K562 (cell line): ENCODE measurements at regions not wholly inside any gene's neighbourhood (a gene's known extent, or its start where the extent isn't known, plus 50 kb on each side); places are given as distances from the start of the nearest gene placed in this dataset.

Experiments
- ATAC-seq: fragments of 200-7000 bp; cut with Tn5 transposase; 3 replicates; pipeline ENCODE4 v1.9.1; 2020; ENCODE audit warnings: moderate library complexity
- BruUV-seq: library from RNA; stranded (reverse); fragments of 400-500 nt; replicated peaks from 2 replicates; lab custom pipeline; 2021; lab: Mats Ljungman, UMichigan
- CTCF ChIA-PET: fragments of 300-600 bp; formaldehyde crosslinking; extraction: SDS; loops from one replicate; lab custom pipeline; 2021; ENCODE audit warnings: low intra/inter-chr PET ratio; lab: Yijun Ruan, JAX
- POLR2A ChIA-PET: fragments of 300-600, 350-650 bp; sonication (Branson Sonifier 250); formaldehyde crosslinking; extraction: SDS; loops from one replicate; lab custom pipeline; 2021; ENCODE audit warnings: antibody characterized with exemption, inconsistent platforms; lab: Yijun Ruan, JAX
- DNase-seq, 4 experiments: peaks; one replicate each; pipeline versions ENCODE4 v3.0.0 to v3.0.0-alpha.2; 2011 to 2018; ENCODE audit warnings: low spot score in 3 of 4, mixed read lengths in 3 of 4; ENCODE audit errors: extremely low read depth in 1 of 4
- FAIRE-seq: peaks from 2 replicates; lab custom pipeline; 2011; peaks lifted over from hg19 to GRCh38; lab: Jason Lieb, UNC
- H2AFZ ChIP-seq: 2 replicates; pipeline ENCODE4 v1.6.0; 2011; ENCODE audit warnings: low read depth, low read length, control low read depth, inconsistent platforms
- H3K27ac ChIP-seq: fragments of 200-600 bp; 3 replicates; pipeline ENCODE4 v1.8.0; 2011; ENCODE audit warnings: low read depth, mild to moderate bottlenecking, control low read depth, inconsistent platforms, low read length, moderate library complexity, mixed read lengths; ENCODE audit errors: extremely low read depth
- H3K27me3 ChIP-seq, 2 experiments: fragments of 300-600 bp in 1 of 2; 2 replicates in 1 of 2; 3 replicates in 1 of 2; pipeline versions ENCODE4 v1.6.0 to v1.8.0; 2011; ENCODE audit warnings: inconsistent platforms in 2 of 2, low read length in 2 of 2, mild to moderate bottlenecking in 1 of 2, mixed read lengths in 1 of 2, moderate library complexity in 1 of 2; ENCODE audit not compliant: control insufficient read depth in 2 of 2, insufficient read depth in 2 of 2
- H3K36me3 ChIP-seq: fragments of 300-600 bp; 3 replicates; pipeline ENCODE4 v1.8.0; 2011; ENCODE audit warnings: mild to moderate bottlenecking, low read length, inconsistent platforms; ENCODE audit not compliant: control insufficient read depth, insufficient read depth
- H3K4me1 ChIP-seq, 2 experiments: fragments of 200-600 bp in 1 of 2; replicated peaks in 1 of 2; 2 replicates in 1 of 2; 3 replicates in 1 of 2; pipeline versions ENCODE4 v1.5.1 to v1.8.0; 2011; ENCODE audit warnings: inconsistent platforms in 2 of 2, low read length in 2 of 2, mild to moderate bottlenecking in 1 of 2, mixed read lengths in 1 of 2, moderate library complexity in 1 of 2; ENCODE audit not compliant: control insufficient read depth in 2 of 2, insufficient read depth in 2 of 2
- H3K4me2 ChIP-seq: 2 replicates; pipeline ENCODE4 v1.6.1; 2011; ENCODE audit warnings: low read length, control low read depth, inconsistent platforms, mixed read lengths; ENCODE audit not compliant: insufficient read depth
- H3K4me3 ChIP-seq: fragments of 200-600 bp; sonication (generic), shearing (Covaris generic); 2 replicates; pipeline ENCODE4 v1.5.1; 2016; ENCODE audit warnings: control low read depth, inconsistent platforms
- H3K79me2 ChIP-seq: fragments of 200-600 bp; 3 replicates; pipeline ENCODE4 v1.8.0; 2011; ENCODE audit warnings: low read length, inconsistent platforms; ENCODE audit not compliant: control insufficient read depth, insufficient read depth
- H3K9ac ChIP-seq, 2 experiments: 2 replicates each; pipeline versions ENCODE4 v1.6.0 to v1.6.1; 2011; ENCODE audit warnings: low read depth in 2 of 2, low read length in 2 of 2, control low read depth in 1 of 2, inconsistent platforms in 1 of 2, mild to moderate bottlenecking in 1 of 2, mixed read lengths in 1 of 2; ENCODE audit not compliant: insufficient read depth in 1 of 2
- H3K9me1 ChIP-seq: one replicate; pipeline ENCODE4 v1.6.0; 2011; ENCODE audit warnings: inconsistent platforms, mild to moderate bottlenecking, low read length, moderate library complexity; ENCODE audit not compliant: control insufficient read depth, insufficient read depth
- H3K9me3 ChIP-seq: replicated peaks from 2 replicates; pipeline ENCODE4 v1.5.1; 2011; ENCODE audit warnings: low read depth, low read length, inconsistent platforms; ENCODE audit not compliant: control insufficient read depth, insufficient read depth
- H4K20me1 ChIP-seq: replicated peaks from 2 replicates; pipeline ENCODE4 v1.6.1; 2011; ENCODE audit warnings: low read length, inconsistent platforms, mixed read lengths; ENCODE audit not compliant: control insufficient read depth, insufficient read depth
- ARNT ChIP-seq, 2 experiments: fragments of 450-650 bp; IDR thresholded peaks; 2 replicates each; pipeline ENCODE4 v1.6.1; 2016; ENCODE audit warnings: mild to moderate bottlenecking in 1 of 2
- BRCA1 ChIP-seq, 2 experiments: fragments of 450-650 bp in 1 of 2; sonication (generic) in 1 of 2; formaldehyde crosslinking in 1 of 2; IDR thresholded peaks; 2 replicates each; pipeline versions ENCODE4 v1.5.0 to v1.6.1; 2017 to 2020; ENCODE audit warnings: mild to moderate bottlenecking in 1 of 2, missing genetic modification reagents in 1 of 2
- GTF2F1 ChIP-seq: IDR thresholded peaks from 2 replicates; pipeline ENCODE4 v1.6.1; 2011; ENCODE audit warnings: low read depth, low read length, improper control_type of control experiment
- MYBL2 ChIP-seq, 2 experiments: fragments of 450-650 bp in 1 of 2; sonication (generic) in 1 of 2; formaldehyde crosslinking in 1 of 2; IDR thresholded peaks; 2 replicates each; pipeline versions ENCODE4 v1.6.1 to v1.8.1; 2017 to 2022; ENCODE audit warnings: borderline replicate concordance in 1 of 2, inconsistent platforms in 1 of 2, low read depth in 1 of 2, mild to moderate bottlenecking in 1 of 2, missing genetic modification reagents in 1 of 2, moderate library complexity in 1 of 2
- MYNN ChIP-seq, 2 experiments: sonication (generic); formaldehyde crosslinking in 1 of 2; IDR thresholded peaks; 2 replicates each; pipeline versions ENCODE4 v1.5.0 to v1.6.1; 2016 to 2020; ENCODE audit warnings: antibody characterized with exemption in 1 of 2, missing genetic modification reagents in 1 of 2
- NONO ChIP-seq, 2 experiments: fragments of 200-400 bp in 1 of 2; fragments of 450-650 bp in 1 of 2; formaldehyde crosslinking in 1 of 2; IDR thresholded peaks; 2 replicates each; pipeline ENCODE4 v1.6.1; 2017; ENCODE audit warnings: low read depth in 2 of 2, mild to moderate bottlenecking in 2 of 2, moderate library complexity in 2 of 2, low read length in 1 of 2
- PCBP1 ChIP-seq: fragments of 200-400 bp; formaldehyde crosslinking; IDR thresholded peaks from 2 replicates; pipeline ENCODE4 v1.6.1; 2018; ENCODE audit warnings: mild to moderate bottlenecking, low read depth, low read length; ENCODE audit not compliant: poor library complexity, severe bottlenecking
- PHF21A ChIP-seq: fragments of 450-650 bp; IDR thresholded peaks from 2 replicates; pipeline ENCODE4 v1.6.1; 2017; ENCODE audit warnings: low read depth, borderline replicate concordance
- POLR2G ChIP-seq: fragments of 200-400 bp; formaldehyde crosslinking; IDR thresholded peaks from 2 replicates; pipeline ENCODE4 v1.6.1; 2017; ENCODE audit warnings: low read depth, mild to moderate bottlenecking, antibody characterized with exemption, low read length, moderate library complexity
- POLR3A ChIP-seq: IDR thresholded peaks from 2 replicates; pipeline ENCODE4 v1.6.1; 2011; ENCODE audit warnings: borderline replicate concordance, mild to moderate bottlenecking, moderate library complexity; ENCODE audit not compliant: insufficient read length, insufficient read depth; ENCODE audit errors: extremely low read depth
- RBM15 ChIP-seq: fragments of 200-400 bp; formaldehyde crosslinking; IDR thresholded peaks from 2 replicates; pipeline ENCODE4 v1.6.1; 2018; ENCODE audit warnings: mild to moderate bottlenecking, low read length, moderate library complexity; ENCODE audit not compliant: insufficient read depth
- SETDB1 ChIP-seq: IDR thresholded peaks from one replicate; pipeline ENCODE4 v1.6.1; 2012; ENCODE audit warnings: low read length, control low read depth, inconsistent platforms
- SMAD2 ChIP-seq: fragments of 150-350 bp; IDR thresholded peaks from 2 replicates; pipeline ENCODE4 v1.6.1; 2014; ENCODE audit warnings: low read depth, mild to moderate bottlenecking, low read length
- SNIP1 ChIP-seq: fragments of 450-650 bp; IDR thresholded peaks from 2 replicates; pipeline ENCODE4 v1.7.1; 2017; ENCODE audit warnings: low read depth, mild to moderate bottlenecking
- ZNF12 ChIP-seq: sonication (generic); formaldehyde crosslinking; IDR thresholded peaks from 2 replicates; pipeline ENCODE4 v1.4.0; 2020; ENCODE audit warnings: mild to moderate bottlenecking, missing genetic modification reagents
- WGBS: fragments of 100-300 bp; shearing (Covaris generic); methylation state at CpG from one replicate; pipeline ENCODE4 v1.1.6; 2016; ENCODE audit warnings: low coverage, mixed read lengths; ENCODE audit not compliant: insufficient coverage; ENCODE audit errors: missing lambda C conversion rate; 5-methylcytosine and 5-hydroxymethylcytosine counted together
- in situ Hi-C: fragments of 300-500 bp; cut with MboI; formaldehyde crosslinking; loops from 4 replicates; pipeline ENCODE4 v1.15.0; 2018; ENCODE audit warnings: inconsistent platforms, mixed read lengths
- intact Hi-C: fragments of 100-400 bp; cut with micrococcal nuclease; formaldehyde crosslinking; loops from 2 replicates; pipeline ENCODE4 v1.14.2; 2022
- TF ChIP-seq, protein P1 (sequence below): sonication (generic); formaldehyde crosslinking; IDR thresholded peaks from 2 replicates; pipeline ENCODE4 v1.8.1; 2023; ENCODE audit warnings: mild to moderate bottlenecking, missing genetic modification reagents

DNA sequence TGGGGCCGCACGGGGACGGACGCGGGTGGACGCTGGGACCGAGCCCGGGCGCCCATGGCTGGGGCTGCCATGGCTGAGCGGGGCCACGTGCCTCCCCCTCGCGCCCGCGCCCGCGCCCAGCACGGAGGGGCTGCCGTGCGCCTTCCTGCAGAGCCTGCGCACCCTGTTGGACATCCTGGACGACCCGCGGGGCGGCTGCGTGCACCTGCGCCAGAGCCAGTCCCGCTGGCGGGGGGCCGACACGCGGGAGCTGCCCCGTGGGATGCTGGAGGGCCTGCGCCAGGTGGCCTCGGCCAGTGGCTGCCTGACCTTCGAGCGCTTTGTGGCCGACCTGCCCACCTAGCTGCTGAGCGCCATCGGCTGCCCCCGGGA is 72.5 kb upstream of the KCTD7 start (continued):
- TF ChIP-seq ARNT (IDR thresholded peaks at IDR 0.05) (no peak), RBM15 (no peak), SETDB1 (no peak), ZNF12 (no peak)

DNA sequence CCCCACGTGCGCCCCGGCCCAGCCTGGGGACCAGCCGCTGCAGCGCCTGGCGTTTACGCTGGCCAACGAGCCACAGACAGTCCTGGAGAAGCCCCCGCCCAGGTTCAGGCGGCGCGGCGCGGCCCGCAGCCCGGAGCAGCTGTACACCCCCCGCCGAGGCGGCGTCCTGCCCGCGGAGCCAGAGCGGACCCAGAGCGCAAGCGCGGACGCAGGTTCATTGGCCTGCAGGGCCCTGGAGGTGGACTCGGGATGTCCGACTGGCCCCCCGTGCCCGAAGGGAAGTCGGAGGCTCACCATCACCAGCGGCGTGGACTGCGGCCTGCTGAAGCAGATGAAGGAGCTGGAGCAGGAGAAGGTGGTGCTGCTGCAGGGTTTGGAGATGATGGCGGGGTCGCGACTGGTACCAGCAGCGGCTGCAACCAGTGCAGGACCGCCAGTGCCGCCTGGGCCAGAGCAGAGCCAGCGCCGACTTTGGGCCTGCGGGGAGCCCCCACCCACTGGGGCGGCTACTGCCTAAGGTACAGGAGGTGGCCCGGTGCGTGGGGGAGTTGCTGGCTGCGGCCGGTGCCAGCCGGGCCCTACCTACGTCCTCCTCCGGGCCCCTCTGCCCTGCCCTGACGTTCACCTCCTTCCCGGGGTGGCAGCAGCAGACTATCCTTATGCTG is 72.0 kb upstream of the KCTD7 start:
- intact Hi-C loops: loop anchor here (5.0 to 10.0 kb wide), 3 partner anchors 188 to 448 kb away; partner anchors contain the start of gene RABGEF1
- no peak overlapping the region for H3K4me2 ChIP-seq
- H3K4me3 ChIP-seq: no peak overlapping the region
- peaks cover 4% of the 10 kb centered on the region for H3K9me1 ChIP-seq
- DNase-seq (no peak), ATAC-seq (no peak), FAIRE-seq (no peak)
- peaks cover 20% of the 10 kb centered on the region for H3K79me2 ChIP-seq
- H4K20me1 ChIP-seq: no peaks in the 10 kb centered on the region; the same call in 1 of the 2 replicates
- BruUV-seq: no TSS peak
- no peaks in the 10 kb centered on the region for H3K9me3 ChIP-seq
- H3K27ac ChIP-seq: no peak overlapping the region
- H2AFZ ChIP-seq: no peak overlapping the region
- H3K36me3 ChIP-seq: peaks cover 82% of the 10 kb centered on the region
- peak; percentile 36 for TF ChIP-seq PCBP1
- TF ChIP-seq POLR3A: no peak
- no peak for TF ChIP-seq PHF21A
- TF ChIP-seq NONO (IDR thresholded peaks at IDR 0.05; ENCODE audit: low read depth in 2 of 2, low read length in 1 of 2): no peak
- TF ChIP-seq SNIP1: no peak
- TF ChIP-seq MYBL2 (IDR thresholded peaks at IDR 0.05; ENCODE audit: low read depth): no peak
- TF ChIP-seq MYBL2 (CRISPR knock-in tag; IDR thresholded peaks at IDR 0.05; ENCODE audit: borderline replicate concordance): no peak
- TF ChIP-seq BRCA1 (IDR thresholded peaks at IDR 0.05): no peak
- no peak for TF ChIP-seq BRCA1 (CRISPR knock-in tag; IDR thresholded peaks at IDR 0.05)
- peak; percentile 51; the same call in 1 of the 2 replicates for TF ChIP-seq POLR2G
- no peak for TF ChIP-seq MYNN (IDR thresholded peaks at IDR 0.05)
- no peak for TF ChIP-seq MYNN (CRISPR knock-in tag; IDR thresholded peaks at IDR 0.05)
- no peak for TF ChIP-seq SMAD2
- TF ChIP-seq, protein P1, sequence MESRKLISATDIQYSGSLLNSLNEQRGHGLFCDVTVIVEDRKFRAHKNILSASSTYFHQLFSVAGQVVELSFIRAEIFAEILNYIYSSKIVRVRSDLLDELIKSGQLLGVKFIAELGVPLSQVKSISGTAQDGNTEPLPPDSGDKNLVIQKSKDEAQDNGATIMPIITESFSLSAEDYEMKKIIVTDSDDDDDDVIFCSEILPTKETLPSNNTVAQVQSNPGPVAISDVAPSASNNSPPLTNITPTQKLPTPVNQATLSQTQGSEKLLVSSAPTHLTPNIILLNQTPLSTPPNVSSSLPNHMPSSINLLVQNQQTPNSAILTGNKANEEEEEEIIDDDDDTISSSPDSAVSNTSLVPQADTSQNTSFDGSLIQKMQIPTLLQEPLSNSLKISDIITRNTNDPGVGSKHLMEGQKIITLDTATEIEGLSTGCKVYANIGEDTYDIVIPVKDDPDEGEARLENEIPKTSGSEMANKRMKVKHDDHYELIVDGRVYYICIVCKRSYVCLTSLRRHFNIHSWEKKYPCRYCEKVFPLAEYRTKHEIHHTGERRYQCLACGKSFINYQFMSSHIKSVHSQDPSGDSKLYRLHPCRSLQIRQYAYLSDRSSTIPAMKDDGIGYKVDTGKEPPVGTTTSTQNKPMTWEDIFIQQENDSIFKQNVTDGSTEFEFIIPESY: peak; percentile 71
- no peak for TF ChIP-seq GTF2F1
- in situ Hi-C loops: no loop called here
- CTCF ChIA-PET: no interaction called here
- WGBS: 97% methylated on average over 35 of the region's 54 CpGs
- no peak overlapping the region for H3K9ac ChIP-seq
- peaks cover 0 to 19% of the 10 kb centered on the region in 2 experiments; a peak in 2 of 5 replicates for H3K4me1 ChIP-seq
- POLR2A ChIA-PET: no interaction called here
- no peaks in the 10 kb centered on the region for H3K27me3 ChIP-seq
